GM11168 (cell line): ENCODE measurements at regions not wholly inside any gene's neighbourhood (a gene's known extent, or its start where the extent isn't known, plus 50 kb on each side); places are given as distances from the start of the nearest gene placed in this dataset.

Experiments used
- in situ Hi-C: fragments of 300-500 bp; cut with MboI; formaldehyde crosslinking; loops from one replicate; pipeline ENCODE4 v1.12.0; 2022; ENCODE audit warnings: low sequenced_read_pairs; ENCODE audit not compliant: unreplicated experiment

DNA sequence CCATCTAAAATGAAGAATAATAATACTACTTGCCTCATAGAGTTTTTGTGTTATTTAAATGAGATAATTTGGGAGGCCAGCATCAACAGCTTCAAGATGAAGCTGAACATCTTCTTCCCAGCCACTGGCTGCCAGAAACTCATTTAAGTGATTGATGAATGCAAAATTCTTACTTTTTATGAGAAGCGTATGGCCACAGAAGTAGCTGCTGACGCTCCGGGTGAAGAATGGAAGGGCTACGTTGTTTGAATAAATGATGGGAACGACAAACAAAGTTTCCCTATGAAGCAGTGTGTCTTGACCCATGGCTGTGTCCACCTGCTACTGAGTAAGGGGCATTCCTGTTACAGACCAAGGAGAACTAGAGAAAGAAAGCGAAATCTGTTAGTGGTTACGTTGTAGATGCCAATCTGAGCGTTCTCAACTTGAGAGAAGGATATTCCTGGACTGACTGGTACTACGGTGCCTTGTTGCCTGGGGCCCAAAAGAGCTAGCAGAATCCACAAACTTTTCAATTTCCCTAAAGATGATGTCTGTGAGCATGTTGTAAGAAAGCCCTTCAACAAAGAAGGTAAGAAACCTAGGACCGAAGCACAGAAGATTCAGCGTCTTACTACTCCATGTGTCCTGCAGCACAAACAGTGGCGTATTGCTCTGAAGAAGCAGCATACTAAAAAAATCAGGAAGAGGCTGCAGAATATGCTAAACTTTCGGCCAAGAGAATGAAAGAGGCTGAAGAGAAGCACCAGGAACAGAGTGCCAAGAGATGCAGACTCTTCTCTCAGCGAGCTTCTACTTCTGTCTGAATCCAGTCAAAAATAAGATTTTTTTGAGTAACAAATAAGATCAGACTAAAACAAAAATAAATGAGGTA lies 100.0 kb upstream of the LRIG3 start:
- in situ Hi-C loops = no loop called here

DNA sequence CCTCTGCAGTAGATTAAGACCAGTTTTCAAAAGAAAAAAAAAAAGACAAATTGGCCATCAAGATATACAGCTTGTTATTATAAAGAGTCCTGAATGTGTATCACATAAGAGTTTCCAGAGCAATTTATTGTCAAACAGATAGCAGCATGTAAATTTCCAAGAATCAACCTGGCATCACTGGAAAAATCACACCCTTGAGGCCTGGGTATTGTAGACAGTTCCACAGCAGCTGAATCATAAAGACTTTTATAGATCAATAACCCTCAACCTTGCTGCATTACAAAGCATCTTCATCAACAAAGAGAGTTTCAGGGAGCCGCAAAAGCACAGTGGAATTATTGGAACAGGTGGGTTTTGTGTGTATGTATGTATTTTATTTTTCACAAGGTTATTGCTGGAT lies 94.6 kb upstream of the LRIG3 start:
- in situ Hi-C loops = no loop called here

- in situ Hi-C loops = no loop called here
These were observed 90.6 kb upstream of the LRIG3 start for GRCh38 chr12:59010941-59011340.

GRCh38 chr12:59010118-59010517 lies 89.8 kb upstream of the LRIG3 start:
- in situ Hi-C loops = no loop called here

DNA sequence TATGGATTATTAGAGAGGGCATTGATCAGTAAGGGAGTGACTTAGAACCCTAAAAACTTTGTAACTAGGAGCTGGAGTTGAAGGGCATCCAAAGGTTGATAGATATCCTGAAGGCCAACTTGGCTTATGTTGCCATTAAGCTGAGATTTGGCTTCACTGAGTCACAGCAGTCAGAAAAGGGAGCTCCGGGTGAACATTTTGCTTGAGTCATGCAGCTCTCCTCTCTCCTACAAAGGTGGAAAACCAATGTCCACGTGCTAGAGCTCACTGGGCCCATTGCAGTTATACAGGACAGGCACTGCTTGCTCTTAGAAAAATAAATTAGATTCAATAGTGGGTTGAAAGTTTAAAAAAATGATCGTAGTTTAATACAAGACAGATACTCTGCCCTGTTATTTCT lies 87.3 kb upstream of the LRIG3 start:
- in situ Hi-C loops = no loop called here

DNA sequence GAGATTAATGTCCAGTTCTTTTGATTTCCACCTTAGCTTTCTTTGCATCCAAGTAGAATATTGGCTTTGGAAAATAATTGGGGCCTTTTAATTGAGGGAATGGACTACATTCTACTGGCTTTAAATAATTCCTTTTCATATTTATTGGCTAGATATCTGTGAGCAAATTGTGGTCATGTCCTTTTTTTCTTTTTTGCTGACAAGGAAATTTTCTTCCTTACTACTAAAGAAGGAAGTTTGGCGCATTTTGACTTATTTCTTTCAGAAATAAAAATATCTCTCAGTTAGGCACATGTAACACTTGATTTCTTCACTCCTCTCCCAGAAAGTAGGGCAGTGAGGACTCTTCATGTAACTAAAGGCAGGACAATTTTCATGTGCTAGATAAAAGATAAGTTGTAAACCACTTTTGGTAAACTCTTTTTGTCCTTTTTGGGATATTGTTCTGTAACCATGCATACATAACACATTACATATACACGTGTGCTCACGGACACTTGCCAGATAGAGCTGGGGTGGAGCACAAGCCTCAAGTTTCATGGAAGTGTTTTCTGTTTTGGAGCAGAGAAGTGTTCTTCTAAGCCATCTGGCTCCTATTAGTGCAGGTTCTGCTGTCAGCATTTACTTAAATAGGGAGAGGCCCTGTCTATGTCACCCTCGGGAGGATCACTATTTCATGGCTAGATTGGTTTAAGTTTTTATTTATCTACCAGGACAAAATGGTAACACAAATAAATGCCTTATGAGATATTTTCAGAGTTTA lies 85.1 kb upstream of the LRIG3 start:
- in situ Hi-C loops = no loop called here

DNA sequence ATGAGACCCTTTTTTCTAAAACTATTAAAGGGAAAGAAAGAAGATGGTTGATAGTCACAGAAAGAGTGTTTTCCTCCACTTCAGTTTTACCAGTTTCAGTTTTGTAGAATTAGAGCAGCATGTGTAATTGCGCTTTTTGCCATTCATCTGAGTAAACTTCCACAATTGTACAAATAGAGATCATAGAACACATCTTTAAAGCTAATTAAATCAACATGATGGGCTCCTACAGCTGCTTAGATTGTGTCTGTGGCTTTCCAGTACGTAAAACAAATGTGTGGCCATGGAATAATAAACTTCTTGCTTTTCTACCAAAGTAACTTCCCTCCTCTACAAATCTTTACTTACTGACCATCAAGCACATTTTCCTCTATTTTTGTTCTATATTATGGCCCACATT lies 84.2 kb upstream of the LRIG3 start:
- in situ Hi-C loops = no loop called here

- in situ Hi-C loops = no loop called here
These were observed 75.5 kb upstream of the LRIG3 start for GRCh38 chr12:58995666-58996363.

GRCh38 chr12:58988643-58989344 lies 68.5 kb upstream of the LRIG3 start:
- in situ Hi-C loops = no loop called here

- in situ Hi-C loops = no loop called here
These were observed 61.7 kb upstream of the LRIG3 start for GRCh38 chr12:58981961-58982360.

GRCh38 chr12:58980768-58981167 lies 60.5 kb upstream of the LRIG3 start:
- in situ Hi-C loops = no loop called here

GRCh38 chr12:58978717-58979116 lies 58.4 kb upstream of the LRIG3 start:
- in situ Hi-C loops = no loop called here

GRCh38 chr12:58977476-58977875 lies 57.2 kb upstream of the LRIG3 start:
- in situ Hi-C loops = no loop called here

- in situ Hi-C loops = no loop called here
These were observed 55.8 kb upstream of the LRIG3 start for GRCh38 chr12:58976146-58976545.
